Mesenteric fat pad (tissue), 1 donor: ENCODE measurements at regions not wholly inside any gene's neighbourhood (a gene's known extent, or its start where the extent isn't known, plus 50 kb on each side); places are given as distances from the start of the nearest gene placed in this dataset.
A peak's percentile ranks its signal among the peaks of the same experiment; 100 is the strongest.

Experiments used
- DNase-seq: peaks from one replicate; pipeline ENCODE4 v3.0.0-alpha.2; 2020; ENCODE audit warnings: low spot score
- donor health status: DM: yes; HTN: yes; CAD: no.

- DNase-seq, result no peak
Measured at GRCh38 chr2:105573490-105573889, 171.2 kb upstream of the NCK2 start.

- DNase-seq, result no peak
Measured at GRCh38 chr2:105571445-105571987, 172.7 kb upstream of the FHL2 start.

GRCh38 chr2:105570757-105571156, 171.9 kb upstream of the FHL2 start:
- no peak for DNase-seq

GRCh38 chr2:105570326-105570725, 171.5 kb upstream of the FHL2 start:
- DNase-seq, result no peak

GRCh38 chr2:105569606-105570005, 170.8 kb upstream of the FHL2 start:
- no peak for DNase-seq

- no peak for DNase-seq
Measured at GRCh38 chr2:105567996-105568494, 169.2 kb upstream of the FHL2 start.

- peak; percentile 33 for DNase-seq
Measured at GRCh38 chr2:105563000-105563719, 164.3 kb upstream of the FHL2 start.

GRCh38 chr2:105561401-105561800, 162.6 kb upstream of the FHL2 start:
- peak; percentile 64 for DNase-seq

- peak; percentile 65 for DNase-seq
Measured at GRCh38 chr2:105560157-105560556, 161.3 kb upstream of the FHL2 start.

- DNase-seq, result peak; percentile 35
Measured at GRCh38 chr2:105557021-105557920, 158.4 kb upstream of the FHL2 start.

- DNase-seq, result peak; percentile 6
Measured at GRCh38 chr2:105556366-105556765, 157.5 kb upstream of the FHL2 start.

GRCh38 chr2:105554235-105554634, 155.4 kb upstream of the FHL2 start:
- no peak for DNase-seq

GRCh38 chr2:105553538-105554196, 154.8 kb upstream of the FHL2 start:
- peak; percentile 43 for DNase-seq

- DNase-seq, result peak; percentile 47
Measured at GRCh38 chr2:105546628-105546974, 147.8 kb upstream of the FHL2 start.

GRCh38 chr2:105545730-105546627, 147.1 kb upstream of the FHL2 start:
- DNase-seq, result peak; percentile 75

GRCh38 chr2:105544591-105545377, 145.9 kb upstream of the FHL2 start:
- peak; percentile 71 for DNase-seq

GRCh38 chr2:105541189-105542050, 142.6 kb upstream of the FHL2 start:
- DNase-seq, result peak; percentile 51

GRCh38 chr2:105540642-105541041, 141.8 kb upstream of the FHL2 start:
- DNase-seq, result no peak

- no peak for DNase-seq
Measured at GRCh38 chr2:105539331-105539730, 140.5 kb upstream of the FHL2 start.
